ENCODE measurements at regions not wholly inside any gene's neighbourhood (a gene's known extent, or its start where the extent isn't known, plus 50 kb on each side); places are given as distances from the start of the nearest gene placed in this dataset.
"Not testable (repeated sequence)": the region's sequence is repeated elsewhere in the genome, so short reads cannot be mapped to it uniquely, and the experiment has no call there.

GRCh38 chr13:87191485-87191884, 479.7 kb upstream of the SLITRK5 start:
- not testable (repeated sequence) for TF ChIP-seq CTCF (IDR thresholded peaks at IDR 0.05; ENCODE audit: poor library complexity); EZH2 (IDR thresholded peaks at IDR 0.05; ENCODE audit: borderline replicate concordance)

Measured in hepatocyte (in vitro differentiated cells).